Mesendoderm (in vitro differentiated cells): ENCODE measurements at regions not wholly inside any gene's neighbourhood (a gene's known extent, or its start where the extent isn't known, plus 50 kb on each side); places are given as distances from the start of the nearest gene placed in this dataset.
"Not testable (repeated sequence)": the region's sequence is repeated elsewhere in the genome, so short reads cannot be mapped to it uniquely, and the experiment has no call there.

ENCODE experiments used
- DNase-seq: peaks from one replicate; pipeline ENCODE4 v3.0.0; 2013
- H2AK5ac ChIP-seq: 2 replicates; pipeline ENCODE4 v1.6.1; 2013; ENCODE audit warnings: low read length, inconsistent platforms
- H2BK120ac ChIP-seq: 2 replicates; pipeline ENCODE4 v1.6.1; 2013; ENCODE audit warnings: low read depth, mild to moderate bottlenecking, low read length, moderate library complexity, mixed read lengths
- H2BK15ac ChIP-seq: replicated peaks from 2 replicates; pipeline ENCODE4 v1.6.1; 2013; ENCODE audit warnings: low read depth, mild to moderate bottlenecking, moderate library complexity
- H2BK5ac ChIP-seq: 2 replicates; pipeline ENCODE4 v1.6.1; 2013; ENCODE audit warnings: low read length, inconsistent platforms
- H3K18ac ChIP-seq: 2 replicates; pipeline ENCODE4 v1.6.1; 2013; ENCODE audit warnings: mild to moderate bottlenecking, low read length, mixed read lengths
- H3K23ac ChIP-seq: one replicate; pipeline ENCODE4 v1.6.1; 2013; ENCODE audit warnings: low read length
- H3K27ac ChIP-seq: 2 replicates; pipeline ENCODE4 v1.5.1; 2013; ENCODE audit warnings: low read depth, mild to moderate bottlenecking, inconsistent platforms, low read length, moderate library complexity
- H3K27me3 ChIP-seq: 2 replicates; pipeline ENCODE4 v1.6.1; 2013; ENCODE audit warnings: low read length, control low read depth, mild to moderate bottlenecking, inconsistent platforms; ENCODE audit not compliant: insufficient read depth, poor library complexity
- H3K36me3 ChIP-seq: 2 replicates; pipeline ENCODE4 v1.6.1; 2013; ENCODE audit warnings: low read length, inconsistent platforms; ENCODE audit not compliant: control insufficient read depth, insufficient read depth
- H3K4ac ChIP-seq: one replicate; pipeline ENCODE4 v1.6.1; 2013; ENCODE audit warnings: low read depth, mild to moderate bottlenecking, low read length, moderate library complexity
- H3K4me1 ChIP-seq: 2 replicates; pipeline ENCODE4 v1.6.1; 2013; ENCODE audit warnings: low read depth, low read length, inconsistent platforms; ENCODE audit not compliant: control insufficient read depth
- H3K4me2 ChIP-seq: 2 replicates; pipeline ENCODE4 v1.6.1; 2013; ENCODE audit warnings: low read length
- H3K4me3 ChIP-seq: 2 replicates; pipeline ENCODE4 v1.5.1; 2013; ENCODE audit warnings: mild to moderate bottlenecking, low read length
- H3K56ac ChIP-seq: one replicate; pipeline ENCODE4 v1.6.1; 2013; ENCODE audit warnings: low read length
- H3K79me1 ChIP-seq: 2 replicates; pipeline ENCODE4 v1.6.1; 2013; ENCODE audit warnings: low read length, inconsistent platforms
- H3K79me2 ChIP-seq: 2 replicates; pipeline ENCODE4 v1.6.1; 2013; ENCODE audit warnings: mild to moderate bottlenecking, low read length; ENCODE audit not compliant: control insufficient read depth, insufficient read depth
- H3K9ac ChIP-seq: 2 replicates; pipeline ENCODE4 v1.6.1; 2013; ENCODE audit warnings: low read length, inconsistent platforms
- H4K5ac ChIP-seq: one replicate; pipeline ENCODE4 v1.6.1; 2013; ENCODE audit warnings: low read length
- H4K8ac ChIP-seq: one replicate; pipeline ENCODE4 v1.6.1; 2013; ENCODE audit warnings: low read depth, mild to moderate bottlenecking, control low read depth, low read length, moderate library complexity
- WGBS: extraction: QIAGEN DNeasy Blood & Tissue Kit; methylation state at CpG from one replicate; pipeline ENCODE4 v1.1.7; 2013; ENCODE audit warnings: low lambda C conversion rate, missing lambda C conversion rate; ENCODE audit not compliant: insufficient coverage; ENCODE audit errors: extremely low coverage; 5-methylcytosine and 5-hydroxymethylcytosine counted together

DNA sequence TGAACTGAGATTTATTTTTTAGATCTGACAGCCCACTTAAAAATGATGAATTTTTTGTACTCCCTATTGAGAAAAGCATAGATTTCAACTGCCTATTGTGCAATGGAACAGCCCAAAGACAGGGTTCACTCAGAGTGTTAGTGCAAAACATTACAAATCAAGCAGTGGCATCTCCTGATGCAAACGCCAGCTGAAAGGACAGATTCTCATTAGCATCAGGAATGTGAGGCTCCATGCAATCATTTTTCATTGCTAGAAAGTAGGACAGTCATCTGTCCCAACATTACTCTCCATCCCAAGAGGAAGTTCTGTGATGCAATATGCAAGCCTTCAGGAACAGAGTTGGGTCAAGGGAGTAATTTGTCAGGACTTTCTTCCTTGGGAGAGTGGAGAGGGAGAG, 215.4 kb downstream of the ATP6V0E2 start:
- H3K4ac ChIP-seq, H3K27me3 ChIP-seq, DNase-seq, H2BK5ac ChIP-seq, H4K8ac ChIP-seq, H3K79me2 ChIP-seq, H3K56ac ChIP-seq, H3K79me1 ChIP-seq, H3K4me2 ChIP-seq, H3K23ac ChIP-seq, H2AK5ac ChIP-seq, H3K27ac ChIP-seq, H3K4me1 ChIP-seq, H2BK15ac ChIP-seq, H4K5ac ChIP-seq, H2BK120ac ChIP-seq, H3K36me3 ChIP-seq, H3K4me3 ChIP-seq, H3K9ac ChIP-seq, H3K18ac ChIP-seq: not testable (repeated sequence)
- WGBS, result no CpG with 5 or more reads among the region's 1 CpG

DNA sequence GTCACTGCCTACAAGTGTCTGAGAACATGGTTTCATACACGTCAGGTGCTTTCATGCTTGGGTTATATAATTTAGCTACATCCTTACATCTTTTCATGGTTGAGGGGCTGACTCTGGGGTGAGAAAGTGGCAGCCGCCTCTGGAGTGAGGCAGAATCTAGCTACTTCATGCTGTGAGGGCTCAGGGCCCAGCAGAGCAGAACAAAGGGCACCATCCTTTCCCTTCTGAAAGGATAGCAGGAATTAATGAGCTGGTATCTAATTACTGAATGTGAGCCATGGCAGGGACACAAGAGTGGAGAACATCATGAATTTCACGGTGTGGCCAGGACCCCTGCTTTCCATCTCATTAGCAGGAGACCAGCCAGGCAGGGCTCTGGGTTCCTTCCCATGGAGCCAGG, 217.0 kb downstream of the ATP6V0E2 start:
- H3K4me1 ChIP-seq, H3K18ac ChIP-seq, H2BK15ac ChIP-seq, H3K27me3 ChIP-seq, H2BK120ac ChIP-seq, H3K4ac ChIP-seq, H3K9ac ChIP-seq, H4K8ac ChIP-seq, H3K23ac ChIP-seq, H3K56ac ChIP-seq, H3K79me2 ChIP-seq, DNase-seq, H3K36me3 ChIP-seq, H3K4me3 ChIP-seq, H3K4me2 ChIP-seq, H2BK5ac ChIP-seq, H4K5ac ChIP-seq, H3K27ac ChIP-seq, H3K79me1 ChIP-seq, H2AK5ac ChIP-seq: not testable (repeated sequence)
- no CpG with 5 or more reads among the region's 3 CpGs for WGBS

DNA sequence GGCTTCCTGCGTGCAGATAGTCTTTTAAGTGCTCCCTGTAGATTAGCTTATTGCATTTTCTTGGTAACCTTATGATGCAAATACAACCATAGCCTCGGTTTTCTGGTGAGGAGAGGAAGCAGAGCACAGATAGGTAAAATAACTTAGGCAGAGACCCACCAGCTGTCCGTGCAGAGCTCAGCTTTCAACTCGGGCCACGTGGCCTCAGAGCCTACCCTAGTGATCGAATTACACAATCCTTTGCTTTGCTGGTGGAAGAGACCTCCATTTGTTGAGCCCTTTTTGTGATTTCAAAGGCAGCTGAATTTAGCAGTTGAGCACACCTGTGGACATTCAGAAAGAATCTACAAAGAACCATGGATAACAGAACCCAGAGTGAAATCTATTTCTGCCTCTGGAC, 220.1 kb downstream of the ATP6V0E2 start:
- DNase-seq, H3K4me3 ChIP-seq, H3K18ac ChIP-seq, H3K4me1 ChIP-seq, H3K79me2 ChIP-seq, H4K8ac ChIP-seq, H2AK5ac ChIP-seq, H3K4me2 ChIP-seq, H3K56ac ChIP-seq, H3K23ac ChIP-seq, H4K5ac ChIP-seq, H3K27ac ChIP-seq, H3K4ac ChIP-seq, H3K36me3 ChIP-seq, H3K27me3 ChIP-seq, H3K9ac ChIP-seq, H2BK5ac ChIP-seq, H2BK15ac ChIP-seq, H2BK120ac ChIP-seq, H3K79me1 ChIP-seq: not testable (repeated sequence)
- no CpG with 5 or more reads among the region's 6 CpGs for WGBS

DNA sequence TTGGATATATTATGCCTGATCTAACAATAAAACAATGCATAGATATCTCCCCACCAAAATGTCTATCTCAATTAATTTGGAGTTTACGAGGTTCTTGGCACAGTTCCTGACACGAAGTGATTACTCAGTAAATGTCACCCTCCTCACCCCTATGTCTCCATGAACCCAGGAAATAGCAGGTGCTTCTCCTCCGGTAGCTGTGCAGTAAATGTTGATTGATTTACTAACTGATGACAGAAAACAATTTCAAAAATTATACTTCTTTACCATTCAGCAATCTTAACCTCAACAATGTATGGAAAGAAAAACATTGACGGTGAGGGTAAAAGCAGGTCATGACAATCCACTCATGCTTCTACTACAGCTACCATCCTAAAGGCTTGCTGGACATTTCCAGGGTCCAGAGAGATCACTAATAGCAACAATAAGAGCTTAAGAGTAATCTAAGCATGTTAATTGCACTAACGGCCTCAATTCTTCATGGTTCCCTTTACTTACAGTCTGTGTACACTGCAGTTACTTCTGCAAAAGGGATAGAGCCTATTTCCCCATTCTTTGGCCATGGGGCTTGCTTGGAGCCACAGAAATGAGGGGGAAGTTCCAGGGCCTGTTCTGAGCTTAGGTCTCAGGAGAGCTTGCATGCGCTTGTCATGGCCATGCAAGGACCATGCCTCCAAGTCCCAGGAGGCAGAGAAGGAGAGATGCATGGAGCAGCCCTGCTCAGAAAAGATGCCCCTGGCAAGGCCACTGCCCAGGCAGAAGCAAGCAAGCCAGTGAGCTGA, 222.6 kb downstream of the ATP6V0E2 start:
- not testable (repeated sequence) for H3K36me3 ChIP-seq, H2BK5ac ChIP-seq, H3K56ac ChIP-seq, H2BK120ac ChIP-seq, H3K18ac ChIP-seq, H3K4me2 ChIP-seq, H4K5ac ChIP-seq, H3K4ac ChIP-seq, H3K79me2 ChIP-seq, H4K8ac ChIP-seq, H3K4me1 ChIP-seq, H3K9ac ChIP-seq, H3K27me3 ChIP-seq, DNase-seq, H3K27ac ChIP-seq, H2BK15ac ChIP-seq, H3K79me1 ChIP-seq, H3K23ac ChIP-seq, H2AK5ac ChIP-seq, H3K4me3 ChIP-seq
- WGBS, result no CpG with 5 or more reads among the region's 6 CpGs

GRCh38 chr7:150098592-150098991, 224.6 kb upstream of the LRRC61 start:
- H3K9ac ChIP-seq, H3K79me1 ChIP-seq, H3K4me3 ChIP-seq, H3K36me3 ChIP-seq, H3K4ac ChIP-seq, H2AK5ac ChIP-seq, H3K56ac ChIP-seq, H2BK15ac ChIP-seq, H2BK120ac ChIP-seq, H4K5ac ChIP-seq, H2BK5ac ChIP-seq, H3K23ac ChIP-seq, DNase-seq, H3K4me2 ChIP-seq, H4K8ac ChIP-seq, H3K27ac ChIP-seq, H3K4me1 ChIP-seq, H3K79me2 ChIP-seq, H3K27me3 ChIP-seq, H3K18ac ChIP-seq: not testable (repeated sequence)
- WGBS, result no CpG with 5 or more reads among the region's 7 CpGs

- H3K27me3 ChIP-seq, H3K9ac ChIP-seq, H3K18ac ChIP-seq, H3K79me1 ChIP-seq, H3K4me1 ChIP-seq, H3K23ac ChIP-seq, H3K79me2 ChIP-seq, H3K27ac ChIP-seq, H2BK15ac ChIP-seq, H2BK120ac ChIP-seq, H4K8ac ChIP-seq, H2BK5ac ChIP-seq, DNase-seq, H2AK5ac ChIP-seq, H3K4me3 ChIP-seq, H3K4ac ChIP-seq, H3K56ac ChIP-seq, H3K4me2 ChIP-seq, H3K36me3 ChIP-seq, H4K5ac ChIP-seq: not testable (repeated sequence)
- no CpG with 5 or more reads among the region's 7 CpGs for WGBS
These were observed 221.9 kb upstream of the LRRC61 start for GRCh38 chr7:150101282-150101681.
